ENCODE measurements at regions not wholly inside any gene's neighbourhood (a gene's known extent, or its start where the extent isn't known, plus 50 kb on each side); places are given as distances from the start of the nearest gene placed in this dataset.
"Not testable (repeated sequence)": the region's sequence is repeated elsewhere in the genome, so short reads cannot be mapped to it uniquely, and the experiment has no call there.

- TF ChIP-seq, protein P1, sequence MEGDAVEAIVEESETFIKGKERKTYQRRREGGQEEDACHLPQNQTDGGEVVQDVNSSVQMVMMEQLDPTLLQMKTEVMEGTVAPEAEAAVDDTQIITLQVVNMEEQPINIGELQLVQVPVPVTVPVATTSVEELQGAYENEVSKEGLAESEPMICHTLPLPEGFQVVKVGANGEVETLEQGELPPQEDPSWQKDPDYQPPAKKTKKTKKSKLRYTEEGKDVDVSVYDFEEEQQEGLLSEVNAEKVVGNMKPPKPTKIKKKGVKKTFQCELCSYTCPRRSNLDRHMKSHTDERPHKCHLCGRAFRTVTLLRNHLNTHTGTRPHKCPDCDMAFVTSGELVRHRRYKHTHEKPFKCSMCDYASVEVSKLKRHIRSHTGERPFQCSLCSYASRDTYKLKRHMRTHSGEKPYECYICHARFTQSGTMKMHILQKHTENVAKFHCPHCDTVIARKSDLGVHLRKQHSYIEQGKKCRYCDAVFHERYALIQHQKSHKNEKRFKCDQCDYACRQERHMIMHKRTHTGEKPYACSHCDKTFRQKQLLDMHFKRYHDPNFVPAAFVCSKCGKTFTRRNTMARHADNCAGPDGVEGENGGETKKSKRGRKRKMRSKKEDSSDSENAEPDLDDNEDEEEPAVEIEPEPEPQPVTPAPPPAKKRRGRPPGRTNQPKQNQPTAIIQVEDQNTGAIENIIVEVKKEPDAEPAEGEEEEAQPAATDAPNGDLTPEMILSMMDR (conservative IDR thresholded peaks at IDR 0.05; ENCODE audit: low read depth, low read length): no peak
- no peak for DNase-seq (ENCODE audit: low read depth)
- no peak overlapping the region for H3K4me3 ChIP-seq (ENCODE audit: low read depth, low read length)
These were observed 271.2 kb downstream of the LPIN1 start for GRCh38 chr2:12017499-12018157.

- not testable (repeated sequence) for H3K4me3 ChIP-seq (ENCODE audit: low read depth, low read length); DNase-seq (ENCODE audit: low read depth)
These were observed 272.3 kb downstream of the LPIN1 start for GRCh38 chr2:12018726-12019125.

DNA sequence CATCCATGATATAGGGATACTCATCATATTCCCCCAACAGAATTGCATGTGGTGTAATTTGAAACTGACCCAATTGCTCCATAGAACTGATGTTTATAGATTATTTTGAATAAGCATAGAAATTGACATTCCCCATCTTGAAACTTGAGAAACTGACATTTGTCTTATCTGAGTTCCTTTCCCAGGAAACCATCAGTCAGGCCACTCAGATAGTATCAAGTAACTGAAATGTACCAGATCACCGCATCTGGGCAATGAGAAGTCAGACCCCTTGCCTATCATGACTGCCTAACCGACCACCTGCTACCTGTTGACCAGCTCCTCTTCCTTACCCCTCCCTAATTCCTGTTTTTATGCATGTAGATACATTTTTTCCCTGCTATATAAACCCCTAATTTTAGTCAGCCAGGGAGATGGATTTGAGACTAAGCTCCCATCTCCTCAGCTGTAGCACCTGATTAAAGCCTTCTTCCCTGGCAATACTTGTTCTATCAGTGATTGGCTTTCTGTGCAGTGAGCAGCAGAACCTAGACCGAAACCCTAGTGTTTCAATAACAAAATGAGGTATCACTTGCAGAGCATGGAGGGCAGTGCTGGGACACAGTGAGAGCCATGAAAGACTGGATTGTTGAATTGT lies 274.5 kb downstream of the LPIN1 start:
- no peak for DNase-seq (ENCODE audit: low read depth)
- no peak overlapping the region for H3K4me3 ChIP-seq (ENCODE audit: low read depth, low read length)
- TF ChIP-seq, protein P1 (conservative IDR thresholded peaks at IDR 0.05; ENCODE audit: low read depth, low read length): no peak

DNA sequence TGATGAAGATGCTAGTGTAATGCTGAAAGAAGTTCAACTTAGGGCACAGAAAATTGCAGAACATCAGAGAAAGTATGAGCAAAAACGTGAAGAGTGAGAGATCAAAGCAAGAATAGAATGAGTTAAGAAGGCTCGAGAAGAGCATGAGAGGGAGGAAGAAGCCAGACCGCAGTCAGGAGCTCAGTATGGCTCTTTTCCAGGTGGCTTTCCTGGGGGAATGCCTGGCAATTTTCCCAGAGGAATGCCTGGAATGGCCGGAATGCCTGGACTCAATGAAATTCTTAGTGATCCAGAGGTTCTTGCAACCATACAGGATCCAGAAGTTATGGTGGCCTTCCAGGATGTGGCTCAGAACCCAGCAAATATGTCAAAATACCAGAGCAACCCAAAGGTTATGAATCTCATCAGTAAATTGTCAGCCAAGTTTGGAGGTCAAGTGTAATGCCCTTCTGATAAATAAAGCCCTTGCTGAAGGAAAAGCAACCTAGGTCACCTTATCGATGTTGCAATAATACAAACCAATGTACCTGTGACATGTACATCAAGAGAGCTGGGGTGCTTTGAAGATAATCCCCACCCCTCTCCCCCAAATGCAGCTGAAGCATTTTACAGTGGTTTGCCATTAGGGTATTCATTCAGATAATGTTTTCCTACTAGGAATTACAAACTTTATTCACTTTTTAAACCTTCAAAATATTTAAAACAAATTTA lies 277.9 kb downstream of the LPIN1 start:
- DNase-seq (ENCODE audit: low read depth): peak; percentile 66
- not testable (repeated sequence) for H3K4me3 ChIP-seq (ENCODE audit: low read depth, low read length)

DNA sequence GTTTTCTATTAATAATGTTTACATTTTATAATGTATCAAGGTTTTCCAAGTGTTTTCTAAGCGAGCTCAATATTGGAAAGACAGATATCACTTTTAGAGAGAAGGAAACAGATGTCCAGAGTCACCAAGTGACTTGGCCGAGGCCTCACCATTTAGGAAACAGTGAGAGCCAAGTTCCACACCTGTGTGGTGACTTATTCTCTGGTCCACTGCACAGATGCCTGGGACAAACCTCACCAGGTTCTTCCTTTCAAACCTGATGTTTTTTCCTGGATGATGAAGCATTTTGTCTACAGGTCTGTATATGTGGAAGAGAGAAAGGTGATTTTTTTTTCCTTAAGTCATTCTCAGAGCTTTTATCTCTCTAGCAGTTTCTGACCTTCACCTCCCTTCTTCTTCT lies 280.7 kb downstream of the LPIN1 start:
- DNase-seq (ENCODE audit: low read depth): no peak
- no peak overlapping the region for H3K4me3 ChIP-seq (ENCODE audit: low read depth, low read length)
- TF ChIP-seq, protein P1 (conservative IDR thresholded peaks at IDR 0.05; ENCODE audit: low read depth, low read length): no peak

GRCh38 chr2:12031866-12032265 lies 285.4 kb downstream of the LPIN1 start:
- no peak overlapping the region for H3K4me3 ChIP-seq (ENCODE audit: low read depth, low read length)
- no peak for DNase-seq (ENCODE audit: low read depth)
- TF ChIP-seq, protein P1 (conservative IDR thresholded peaks at IDR 0.05; ENCODE audit: low read depth, low read length): no peak

DNA sequence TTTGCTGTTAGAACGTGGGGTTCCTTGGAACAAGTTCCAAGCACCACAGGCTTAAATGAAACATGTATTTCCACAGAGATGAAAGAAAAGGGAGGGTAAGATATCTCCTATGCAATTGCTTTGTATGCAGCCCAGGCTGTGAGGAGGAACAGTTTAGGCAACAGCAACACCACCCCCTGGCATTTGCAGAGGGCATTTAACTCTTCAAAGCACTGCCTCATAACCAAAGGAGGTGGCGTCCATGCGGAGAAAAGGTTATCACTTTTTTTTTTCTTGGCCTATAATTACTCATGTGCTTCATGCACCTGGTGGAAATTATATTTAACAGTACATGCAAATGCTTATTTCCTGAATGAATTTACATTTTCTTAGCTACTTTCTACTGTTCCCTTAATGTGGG lies 286.0 kb downstream of the LPIN1 start:
- no peak overlapping the region for H3K4me3 ChIP-seq (ENCODE audit: low read depth, low read length)
- TF ChIP-seq, protein P1 (conservative IDR thresholded peaks at IDR 0.05; ENCODE audit: low read depth, low read length): no peak
- no peak for DNase-seq (ENCODE audit: low read depth)

GRCh38 chr2:12032975-12033374 lies 286.5 kb downstream of the LPIN1 start:
- no peak for DNase-seq (ENCODE audit: low read depth)
- TF ChIP-seq, protein P1 (conservative IDR thresholded peaks at IDR 0.05; ENCODE audit: low read depth, low read length): no peak

More at GRCh38 chr2:12032975-12033374, 286.5 kb downstream of the LPIN1 start:
- no peak overlapping the region for H3K4me3 ChIP-seq (ENCODE audit: low read depth, low read length)

Measured in epithelial cell of proximal tubule (primary cell).